ENCODE measurements at regions not wholly inside any gene's neighbourhood (a gene's known extent, or its start where the extent isn't known, plus 50 kb on each side); places are given as distances from the start of the nearest gene placed in this dataset.

GRCh38 chr20:56828402-56828801, 199.3 kb downstream of the TFAP2C start:
- no peak overlapping the region for H3K27ac Mint-ChIP-seq (ENCODE audit: unreplicated experiment)
- no peak overlapping the region for H3K4me3 Mint-ChIP-seq (ENCODE audit: unreplicated experiment)
- TF ChIP-seq, protein P1, sequence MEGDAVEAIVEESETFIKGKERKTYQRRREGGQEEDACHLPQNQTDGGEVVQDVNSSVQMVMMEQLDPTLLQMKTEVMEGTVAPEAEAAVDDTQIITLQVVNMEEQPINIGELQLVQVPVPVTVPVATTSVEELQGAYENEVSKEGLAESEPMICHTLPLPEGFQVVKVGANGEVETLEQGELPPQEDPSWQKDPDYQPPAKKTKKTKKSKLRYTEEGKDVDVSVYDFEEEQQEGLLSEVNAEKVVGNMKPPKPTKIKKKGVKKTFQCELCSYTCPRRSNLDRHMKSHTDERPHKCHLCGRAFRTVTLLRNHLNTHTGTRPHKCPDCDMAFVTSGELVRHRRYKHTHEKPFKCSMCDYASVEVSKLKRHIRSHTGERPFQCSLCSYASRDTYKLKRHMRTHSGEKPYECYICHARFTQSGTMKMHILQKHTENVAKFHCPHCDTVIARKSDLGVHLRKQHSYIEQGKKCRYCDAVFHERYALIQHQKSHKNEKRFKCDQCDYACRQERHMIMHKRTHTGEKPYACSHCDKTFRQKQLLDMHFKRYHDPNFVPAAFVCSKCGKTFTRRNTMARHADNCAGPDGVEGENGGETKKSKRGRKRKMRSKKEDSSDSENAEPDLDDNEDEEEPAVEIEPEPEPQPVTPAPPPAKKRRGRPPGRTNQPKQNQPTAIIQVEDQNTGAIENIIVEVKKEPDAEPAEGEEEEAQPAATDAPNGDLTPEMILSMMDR (IDR thresholded peaks at IDR 0.05; ENCODE audit: partially characterized antibody, unreplicated experiment) = no peak
- no peaks in the 10 kb centered on the region for H3K36me3 Mint-ChIP-seq (ENCODE audit: unreplicated experiment)
- peaks cover 5% of the 10 kb centered on the region for H3K4me1 Mint-ChIP-seq (ENCODE audit: low read depth, unreplicated experiment)
- peaks cover 4% of the 10 kb centered on the region for H3K27me3 Mint-ChIP-seq (ENCODE audit: unreplicated experiment)
- peaks cover 5% of the 10 kb centered on the region for H3K9me3 Mint-ChIP-seq (ENCODE audit: unreplicated experiment)
- no peak for DNase-seq

GRCh38 chr20:56829788-56830385, 200.8 kb downstream of the TFAP2C start:
- no peak for DNase-seq

DNA sequence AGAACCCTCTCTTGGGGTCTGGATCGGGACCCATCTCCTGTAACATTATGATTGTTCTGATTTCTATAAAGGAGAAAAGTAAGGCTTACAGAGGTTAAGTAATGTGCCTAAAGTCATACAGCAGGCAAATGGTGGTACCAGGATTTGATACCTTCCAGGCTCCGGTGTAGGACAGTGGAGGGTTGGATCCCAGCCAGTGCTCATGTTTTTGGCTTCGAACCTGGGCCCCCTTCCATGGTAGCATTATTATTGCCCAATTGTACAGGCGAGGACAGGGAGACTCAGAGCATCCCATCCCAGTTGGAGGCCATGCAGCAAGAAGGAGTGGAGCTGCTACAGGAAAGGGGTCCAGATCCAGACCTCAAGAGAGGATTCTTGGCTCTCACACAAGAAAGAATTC, 202.7 kb downstream of the TFAP2C start:
- Mint-ChIP-seq H3K27me3 (ENCODE audit: unreplicated experiment) (peaks cover 3% of the 10 kb centered on the region), H3K36me3 (ENCODE audit: unreplicated experiment) (no peaks in the 10 kb centered on the region), H3K4me1 (ENCODE audit: low read depth, unreplicated experiment) (peaks cover 5% of the 10 kb centered on the region), H3K4me3 (ENCODE audit: unreplicated experiment) (no peak overlapping the region), H3K9me3 (ENCODE audit: unreplicated experiment) (peaks cover 5% of the 10 kb centered on the region), H3K27ac (ENCODE audit: unreplicated experiment) (no peak overlapping the region)
- TF ChIP-seq, protein P1 (IDR thresholded peaks at IDR 0.05; ENCODE audit: partially characterized antibody, unreplicated experiment) = no peak
- DNase-seq = no peak

More at GRCh38 chr20:56829788-56830385, 200.8 kb downstream of the TFAP2C start:
- Mint-ChIP-seq H3K4me1 (ENCODE audit: low read depth, unreplicated experiment) (peaks cover 5% of the 10 kb centered on the region), H3K27me3 (ENCODE audit: unreplicated experiment) (peaks cover 4% of the 10 kb centered on the region), H3K27ac (ENCODE audit: unreplicated experiment) (no peak overlapping the region), H3K36me3 (ENCODE audit: unreplicated experiment) (no peaks in the 10 kb centered on the region), H3K9me3 (ENCODE audit: unreplicated experiment) (peaks cover 5% of the 10 kb centered on the region), H3K4me3 (ENCODE audit: unreplicated experiment) (no peak overlapping the region)
- TF ChIP-seq, protein P1 (IDR thresholded peaks at IDR 0.05; ENCODE audit: partially characterized antibody, unreplicated experiment) = no peak

DNA sequence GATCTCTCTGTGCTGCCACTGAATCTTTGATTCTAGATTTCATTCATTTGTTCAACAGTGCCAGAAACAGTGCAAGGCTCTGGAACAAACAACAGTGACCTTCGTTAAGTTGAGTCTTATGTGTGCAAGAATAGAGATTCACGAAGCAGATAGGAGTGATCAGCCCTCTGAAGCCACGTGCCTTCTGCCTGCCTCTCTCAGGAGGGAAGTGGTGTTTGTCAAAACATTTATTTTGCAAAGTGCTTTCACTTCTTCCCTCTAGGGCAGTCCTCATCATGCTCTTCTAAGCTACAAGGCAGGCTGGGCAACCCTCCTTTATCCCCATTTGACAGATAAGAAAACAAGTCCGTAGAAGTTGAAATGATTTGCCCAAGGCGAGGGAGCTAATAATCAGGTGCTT, 204.3 kb downstream of the TFAP2C start:
- H3K9me3 Mint-ChIP-seq (ENCODE audit: unreplicated experiment) = peaks cover 5% of the 10 kb centered on the region
- TF ChIP-seq, protein P1 (IDR thresholded peaks at IDR 0.05; ENCODE audit: partially characterized antibody, unreplicated experiment) = no peak
- H3K4me3 Mint-ChIP-seq (ENCODE audit: unreplicated experiment) = no peak overlapping the region
- H3K27me3 Mint-ChIP-seq (ENCODE audit: unreplicated experiment) = peaks cover 3% of the 10 kb centered on the region
- no peak overlapping the region for H3K27ac Mint-ChIP-seq (ENCODE audit: unreplicated experiment)
- DNase-seq = no peak
- H3K4me1 Mint-ChIP-seq (ENCODE audit: low read depth, unreplicated experiment) = peaks cover 3% of the 10 kb centered on the region
- no peaks in the 10 kb centered on the region for H3K36me3 Mint-ChIP-seq (ENCODE audit: unreplicated experiment)

DNA sequence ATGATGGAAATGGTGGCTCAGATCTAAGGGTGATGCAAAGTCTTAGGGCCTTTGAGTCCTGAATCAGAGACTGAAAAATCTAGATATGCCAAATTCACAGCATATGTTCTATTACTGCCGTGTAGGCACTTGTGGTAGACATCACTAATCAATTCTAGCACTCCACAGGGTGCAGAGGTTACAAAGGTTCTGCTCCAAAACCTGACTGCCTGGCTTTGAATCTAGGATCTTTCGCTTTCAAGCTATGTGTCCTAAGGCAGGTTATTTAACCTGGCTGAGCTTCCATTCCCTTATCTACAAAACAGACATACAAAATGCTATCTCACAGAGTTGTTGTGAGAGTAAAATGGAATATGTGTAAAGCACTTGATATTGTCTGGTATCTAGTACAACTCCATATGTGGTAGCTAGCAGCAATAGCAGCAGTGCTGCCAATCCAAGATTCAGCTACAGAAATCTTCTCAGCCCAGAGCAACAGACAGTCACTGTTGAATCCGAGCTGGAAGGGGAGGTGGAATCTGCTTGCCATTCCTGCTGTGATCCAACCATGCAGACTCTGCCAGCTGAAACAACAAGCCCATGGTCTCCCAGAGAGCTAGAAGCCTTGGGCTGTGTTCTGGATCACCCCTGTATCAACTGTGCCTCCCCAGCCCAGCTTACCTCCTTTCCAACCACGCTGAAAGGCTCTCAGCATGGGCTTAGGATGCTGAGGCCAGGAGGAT, 206.9 kb downstream of the TFAP2C start:
- H3K27me3 Mint-ChIP-seq (ENCODE audit: unreplicated experiment) = peaks cover 7% of the 10 kb centered on the region
- no peak overlapping the region for H3K27ac Mint-ChIP-seq (ENCODE audit: unreplicated experiment)
- peaks cover 3% of the 10 kb centered on the region for H3K9me3 Mint-ChIP-seq (ENCODE audit: unreplicated experiment)
- no peak for DNase-seq
- no peaks in the 10 kb centered on the region for H3K4me1 Mint-ChIP-seq (ENCODE audit: low read depth, unreplicated experiment)
- H3K4me3 Mint-ChIP-seq (ENCODE audit: unreplicated experiment) = no peak overlapping the region
- H3K36me3 Mint-ChIP-seq (ENCODE audit: unreplicated experiment) = no peaks in the 10 kb centered on the region
- TF ChIP-seq, protein P1 (IDR thresholded peaks at IDR 0.05; ENCODE audit: partially characterized antibody, unreplicated experiment) = no peak

Data from glutamatergic neuron (in vitro differentiated cells).